Esophagus squamous epithelium (tissue), 4 donors: ENCODE measurements at regions not wholly inside any gene's neighbourhood (a gene's known extent, or its start where the extent isn't known, plus 50 kb on each side); places are given as distances from the start of the nearest gene placed in this dataset.
"Not testable (repeated sequence)": the region's sequence is repeated elsewhere in the genome, so short reads cannot be mapped to it uniquely, and the experiment has no call there.

Experiments used
- POLR2A ChIP-seq, 4 donors: fragments of 450-650 bp; IDR thresholded peaks; one replicate each; pipeline ENCODE4 v1.6.1; 2017; ENCODE audit warnings: antibody characterized with exemption in 4 of 4, mild to moderate bottlenecking in 4 of 4, moderate library complexity in 3 of 4
- TF ChIP-seq, protein P1 (sequence below), 6 experiments: fragments of 450-650 bp in 4 of 6; fragments of 200-600 bp in 2 of 6; sonication (generic) in 2 of 6; IDR thresholded peaks; one replicate each; pipeline ENCODE4 v1.5.1; 2016 to 2019; ENCODE audit warnings: antibody characterized with exemption in 6 of 6, mild to moderate bottlenecking in 4 of 6, moderate library complexity in 4 of 6

- TF ChIP-seq, protein P1, sequence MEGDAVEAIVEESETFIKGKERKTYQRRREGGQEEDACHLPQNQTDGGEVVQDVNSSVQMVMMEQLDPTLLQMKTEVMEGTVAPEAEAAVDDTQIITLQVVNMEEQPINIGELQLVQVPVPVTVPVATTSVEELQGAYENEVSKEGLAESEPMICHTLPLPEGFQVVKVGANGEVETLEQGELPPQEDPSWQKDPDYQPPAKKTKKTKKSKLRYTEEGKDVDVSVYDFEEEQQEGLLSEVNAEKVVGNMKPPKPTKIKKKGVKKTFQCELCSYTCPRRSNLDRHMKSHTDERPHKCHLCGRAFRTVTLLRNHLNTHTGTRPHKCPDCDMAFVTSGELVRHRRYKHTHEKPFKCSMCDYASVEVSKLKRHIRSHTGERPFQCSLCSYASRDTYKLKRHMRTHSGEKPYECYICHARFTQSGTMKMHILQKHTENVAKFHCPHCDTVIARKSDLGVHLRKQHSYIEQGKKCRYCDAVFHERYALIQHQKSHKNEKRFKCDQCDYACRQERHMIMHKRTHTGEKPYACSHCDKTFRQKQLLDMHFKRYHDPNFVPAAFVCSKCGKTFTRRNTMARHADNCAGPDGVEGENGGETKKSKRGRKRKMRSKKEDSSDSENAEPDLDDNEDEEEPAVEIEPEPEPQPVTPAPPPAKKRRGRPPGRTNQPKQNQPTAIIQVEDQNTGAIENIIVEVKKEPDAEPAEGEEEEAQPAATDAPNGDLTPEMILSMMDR (IDR thresholded peaks at IDR 0.05): not testable (repeated sequence)
- not testable (repeated sequence) for TF ChIP-seq POLR2A (IDR thresholded peaks at IDR 0.05)
These were observed 510.3 kb downstream of the ZNF37A start for GRCh38 chr10:38604477-38604876.
